Right lobe of liver (tissue), 4 donors: ENCODE measurements at regions not wholly inside any gene's neighbourhood (a gene's known extent, or its start where the extent isn't known, plus 50 kb on each side); places are given as distances from the start of the nearest gene placed in this dataset.

Source experiments
- CTCF ChIP-seq, 4 donors: fragments of 200-600 bp in 3 of 4; fragments of 450-650 bp in 1 of 4; IDR thresholded peaks; one replicate each; pipeline versions ENCODE4 v1.5.1 to v1.8.0; 2016 to 2022; ENCODE audit warnings: antibody characterized with exemption in 4 of 4, mild to moderate bottlenecking in 2 of 4
- POLR2A ChIP-seq: fragments of 450-650 bp; IDR thresholded peaks from one replicate; pipeline ENCODE4 v1.6.1; 2017; ENCODE audit warnings: antibody characterized with exemption, mild to moderate bottlenecking
- donor health status: DM: no; HTN: no; CAD: no.
- donor health status: DM: no; HTN: no; CAD: no.
- donor health status: DM: no; HTN: yes; CAD: no.

- TF ChIP-seq CTCF (IDR thresholded peaks at IDR 0.05) (no peak), POLR2A (no peak)
These were observed 57.4 kb upstream of the TRAK1 start for GRCh38 chr3:42033741-42034140.
